Right atrium auricular region (tissue), 2 donors: ENCODE measurements at regions not wholly inside any gene's neighbourhood (a gene's known extent, or its start where the extent isn't known, plus 50 kb on each side); places are given as distances from the start of the nearest gene placed in this dataset.

Experiments used
- DNase-seq: peaks from one replicate; pipeline ENCODE4 v3.0.0-alpha.2; 2019; ENCODE audit warnings: low spot score
- H3K27ac ChIP-seq, 2 donors: fragments of 200-600 bp; sonication (generic); 1 replicate in 1 of 2; 2 replicates in 1 of 2; pipeline ENCODE4 v1.5.1; 2016 to 2019
- H3K27me3 ChIP-seq, 2 donors: fragments of 200-600 bp; sonication (generic); one replicate each; pipeline versions ENCODE4 v1.5.1 to v1.6.0; 2017 to 2019
- H3K36me3 ChIP-seq: fragments of 200-600 bp; sonication (generic); one replicate; pipeline ENCODE4 v1.5.1; 2016
- H3K4me1 ChIP-seq, 2 donors: fragments of 200-600 bp; sonication (generic); one replicate each; pipeline versions ENCODE4 v1.5.1 to v1.6.0; 2017 to 2019
- H3K4me3 ChIP-seq, 2 donors: fragments of 200-600 bp; sonication (generic); 1 replicate in 1 of 2; 2 replicates in 1 of 2; pipeline ENCODE4 v1.5.1; 2017 to 2019; ENCODE audit warnings: mild to moderate bottlenecking in 1 of 2, moderate library complexity in 1 of 2
- H3K9me3 ChIP-seq, 2 donors: fragments of 200-600 bp; sonication (generic); one replicate each; pipeline ENCODE4 v1.5.1; 2019
- TF ChIP-seq, protein P1 (sequence below), 2 donors: fragments of 200-600 bp; sonication (generic); IDR thresholded peaks; one replicate each; pipeline ENCODE4 v1.5.1; 2019; ENCODE audit warnings: antibody characterized with exemption in 2 of 2

DNA sequence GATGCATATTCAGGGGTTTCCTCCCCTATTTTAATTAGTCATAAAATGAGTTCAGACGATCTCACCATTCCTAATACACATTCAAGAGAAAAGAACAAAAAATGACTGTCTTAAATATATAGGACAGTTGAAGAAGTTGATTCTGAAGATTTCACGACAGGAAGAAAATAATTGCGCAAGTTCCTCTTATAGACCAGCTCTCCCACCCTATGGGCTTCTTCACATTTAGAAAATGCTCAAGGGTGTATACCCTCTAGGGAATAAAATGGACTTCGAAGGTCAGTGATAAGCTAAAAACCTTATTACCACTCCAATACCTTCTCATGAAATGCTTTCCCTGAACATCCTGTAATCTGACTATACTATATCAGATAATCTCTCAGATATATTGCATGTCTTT, 149.2 kb upstream of the TEX13C start:
- Histone ChIP-seq H3K4me3 (no peak overlapping the region), H3K27me3 (no peaks in the 10 kb centered on the region), H3K9me3 (no peaks in the 10 kb centered on the region), H3K27ac (no peak overlapping the region), H3K4me1 (no peaks in the 10 kb centered on the region), H3K36me3 (no peaks in the 10 kb centered on the region)
- TF ChIP-seq, protein P1, sequence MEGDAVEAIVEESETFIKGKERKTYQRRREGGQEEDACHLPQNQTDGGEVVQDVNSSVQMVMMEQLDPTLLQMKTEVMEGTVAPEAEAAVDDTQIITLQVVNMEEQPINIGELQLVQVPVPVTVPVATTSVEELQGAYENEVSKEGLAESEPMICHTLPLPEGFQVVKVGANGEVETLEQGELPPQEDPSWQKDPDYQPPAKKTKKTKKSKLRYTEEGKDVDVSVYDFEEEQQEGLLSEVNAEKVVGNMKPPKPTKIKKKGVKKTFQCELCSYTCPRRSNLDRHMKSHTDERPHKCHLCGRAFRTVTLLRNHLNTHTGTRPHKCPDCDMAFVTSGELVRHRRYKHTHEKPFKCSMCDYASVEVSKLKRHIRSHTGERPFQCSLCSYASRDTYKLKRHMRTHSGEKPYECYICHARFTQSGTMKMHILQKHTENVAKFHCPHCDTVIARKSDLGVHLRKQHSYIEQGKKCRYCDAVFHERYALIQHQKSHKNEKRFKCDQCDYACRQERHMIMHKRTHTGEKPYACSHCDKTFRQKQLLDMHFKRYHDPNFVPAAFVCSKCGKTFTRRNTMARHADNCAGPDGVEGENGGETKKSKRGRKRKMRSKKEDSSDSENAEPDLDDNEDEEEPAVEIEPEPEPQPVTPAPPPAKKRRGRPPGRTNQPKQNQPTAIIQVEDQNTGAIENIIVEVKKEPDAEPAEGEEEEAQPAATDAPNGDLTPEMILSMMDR (IDR thresholded peaks at IDR 0.05), result no peak
- DNase-seq, result no peak

DNA sequence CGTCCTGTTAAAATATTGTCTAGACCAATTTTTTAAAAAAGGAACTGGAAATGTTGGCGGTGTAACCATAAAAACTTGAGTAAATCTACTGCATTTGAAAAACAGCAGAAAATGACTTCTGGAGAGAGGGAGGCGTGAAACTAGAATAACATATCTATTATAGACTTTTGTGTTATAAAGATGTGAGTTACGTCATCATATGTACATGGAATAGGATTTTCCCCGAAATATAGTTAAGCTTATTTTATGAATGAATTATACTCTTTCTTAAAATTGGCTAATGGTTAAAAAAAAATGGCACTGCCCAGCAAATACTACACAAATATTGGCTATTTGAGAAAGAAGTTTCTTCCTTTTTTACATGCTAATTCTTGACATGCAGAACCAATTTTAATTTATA, 147.1 kb upstream of the TEX13C start:
- Histone ChIP-seq H3K27me3 (no peaks in the 10 kb centered on the region), H3K27ac (no peak overlapping the region), H3K36me3 (no peaks in the 10 kb centered on the region), H3K4me3 (no peak overlapping the region), H3K9me3 (no peaks in the 10 kb centered on the region), H3K4me1 (no peaks in the 10 kb centered on the region)
- TF ChIP-seq, protein P1 (IDR thresholded peaks at IDR 0.05), result no peak
- no peak for DNase-seq

DNA sequence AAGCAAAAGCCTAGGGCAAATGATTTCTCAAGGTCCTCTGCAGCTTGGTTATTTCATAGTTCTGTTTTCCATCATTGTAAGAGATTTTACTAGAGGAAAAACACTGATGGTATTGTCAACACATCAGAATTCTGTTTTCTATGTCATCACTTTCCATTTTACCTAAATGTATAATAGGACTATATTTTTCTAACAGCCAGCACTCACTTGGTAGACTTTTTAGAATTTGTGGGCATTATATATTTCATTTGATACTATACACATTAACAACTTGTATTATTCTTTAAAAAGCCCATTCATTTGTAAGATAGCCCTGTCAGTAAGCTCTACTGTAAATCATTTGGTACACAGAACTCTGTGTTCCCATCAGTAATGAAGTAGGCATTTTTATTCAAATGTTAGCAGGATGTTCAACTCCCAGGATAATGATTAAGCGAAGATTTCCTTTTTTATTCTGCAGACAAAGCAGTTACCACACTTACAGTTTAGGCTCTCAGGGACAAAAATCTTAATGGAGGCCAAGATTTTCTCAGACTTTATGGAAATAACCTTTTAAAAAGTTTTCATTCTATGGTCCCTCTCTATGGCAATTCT, 143.6 kb upstream of the TEX13C start:
- no peak overlapping the region for H3K4me3 ChIP-seq
- H3K9me3 ChIP-seq, result no peaks in the 10 kb centered on the region
- no peaks in the 10 kb centered on the region for H3K27me3 ChIP-seq
- no peak for DNase-seq
- H3K27ac ChIP-seq, result no peak overlapping the region
- H3K4me1 ChIP-seq, result no peaks in the 10 kb centered on the region
- no peaks in the 10 kb centered on the region for H3K36me3 ChIP-seq
- TF ChIP-seq, protein P1 (IDR thresholded peaks at IDR 0.05), result no peak

DNA sequence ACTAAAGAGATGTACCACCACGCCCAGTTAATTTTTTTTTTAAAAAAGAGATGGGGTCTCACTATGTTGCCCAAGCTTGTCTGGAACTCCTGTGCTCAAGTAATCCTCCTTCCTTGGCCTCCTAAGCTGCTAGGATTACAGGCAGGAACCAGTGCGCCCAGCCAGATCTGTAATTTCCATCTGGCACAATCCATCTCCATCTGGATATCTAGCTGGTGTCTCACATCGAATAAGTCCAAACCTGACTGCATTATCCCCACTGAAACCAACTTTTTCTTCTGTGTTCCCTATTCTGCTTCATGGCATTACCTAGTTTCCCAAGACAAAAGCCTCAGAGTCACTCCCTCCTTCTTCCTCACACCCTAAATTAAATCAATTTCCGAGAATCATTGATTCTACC, 125.8 kb upstream of the TEX13C start:
- Histone ChIP-seq H3K9me3 (no peaks in the 10 kb centered on the region), H3K4me3 (no peak overlapping the region), H3K27ac (no peak overlapping the region), H3K4me1 (no peaks in the 10 kb centered on the region), H3K36me3 (no peaks in the 10 kb centered on the region), H3K27me3 (no peaks in the 10 kb centered on the region)
- no peak for DNase-seq
- TF ChIP-seq, protein P1 (IDR thresholded peaks at IDR 0.05), result no peak

DNA sequence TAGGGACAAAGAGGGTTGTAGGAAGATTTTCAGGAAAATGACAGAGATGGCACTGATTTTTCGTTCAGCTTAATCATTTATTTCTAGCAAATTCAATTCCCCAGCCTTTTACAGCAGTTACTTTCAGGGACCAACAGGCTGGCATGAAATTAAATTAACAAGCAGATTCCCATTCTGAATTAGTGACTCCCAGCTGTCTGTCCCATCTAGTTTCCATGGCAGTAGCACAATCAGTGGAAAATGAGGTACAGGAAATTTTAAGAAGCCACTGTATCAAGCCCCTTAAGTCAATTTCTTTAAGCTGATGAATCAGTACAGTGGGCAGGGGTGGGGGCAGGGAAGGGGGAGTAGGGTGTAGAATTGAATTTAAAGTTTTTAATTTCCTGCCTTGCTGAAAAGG, 121.1 kb upstream of the TEX13C start:
- no peak overlapping the region for H3K27ac ChIP-seq
- no peak for DNase-seq
- no peaks in the 10 kb centered on the region for H3K27me3 ChIP-seq
- TF ChIP-seq, protein P1 (IDR thresholded peaks at IDR 0.05), result no peak
- H3K4me3 ChIP-seq, result no peak overlapping the region
- no peaks in the 10 kb centered on the region for H3K4me1 ChIP-seq
- no peaks in the 10 kb centered on the region for H3K36me3 ChIP-seq
- no peaks in the 10 kb centered on the region for H3K9me3 ChIP-seq

DNA sequence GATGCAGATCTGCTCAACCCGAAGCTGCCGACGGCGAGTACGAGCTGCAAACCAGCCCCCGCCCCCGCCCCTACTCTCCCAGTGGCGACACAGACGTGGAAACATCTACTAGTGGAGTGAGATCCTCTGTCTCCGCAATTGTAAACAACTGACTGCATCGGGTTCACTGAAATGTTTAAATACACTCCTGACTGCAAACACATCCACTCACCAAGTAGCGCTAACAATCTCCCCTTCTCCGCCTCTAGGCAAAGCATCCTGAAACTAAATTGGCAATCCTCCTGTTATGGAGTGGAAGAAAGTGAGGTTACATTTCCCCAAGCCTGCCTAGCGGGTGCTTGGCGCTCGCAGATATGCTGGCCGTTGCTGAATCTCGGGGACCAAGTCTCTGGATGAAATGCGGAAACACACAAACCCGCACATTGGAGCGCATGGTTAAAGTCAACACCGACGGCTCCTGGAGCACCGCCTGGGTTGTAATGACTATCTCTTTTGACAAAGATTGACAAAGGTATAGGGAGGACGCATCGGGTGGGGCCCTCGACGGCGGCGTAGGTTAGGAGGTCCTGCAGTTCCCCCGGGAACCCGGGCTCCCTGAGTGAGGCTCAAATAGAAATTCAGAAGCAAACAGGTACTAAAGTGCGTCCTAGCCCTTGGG, 117.0 kb upstream of the TEX13C start:
- no peak overlapping the region for H3K27ac ChIP-seq
- TF ChIP-seq, protein P1 (IDR thresholded peaks at IDR 0.05), result no peak
- peaks cover 0 to 5% of the 10 kb centered on the region in 2 donors for H3K4me1 ChIP-seq
- peaks cover 0 to 13% of the 10 kb centered on the region in 2 donors for H3K27me3 ChIP-seq
- H3K4me3 ChIP-seq, result peak overlapping the region in 1 of 2 donors; percentile 44
- no peaks in the 10 kb centered on the region for H3K36me3 ChIP-seq
- no peak for DNase-seq
- H3K9me3 ChIP-seq, result no peaks in the 10 kb centered on the region
